IPS DF 6.9 (cell line): ENCODE measurements at regions not wholly inside any gene's neighbourhood (a gene's known extent, or its start where the extent isn't known, plus 50 kb on each side); places are given as distances from the start of the nearest gene placed in this dataset.

Experiments
- DNase-seq: peaks from one replicate; pipeline ENCODE4 v3.0.0-alpha.2; 2013; ENCODE audit warnings: low read depth, low spot score
- H3K27ac ChIP-seq: one replicate; pipeline ENCODE4 v1.5.1; 2013; ENCODE audit warnings: low read length, control low read depth
- H3K27me3 ChIP-seq: 2 replicates; pipeline ENCODE4 v1.6.1; 2013; ENCODE audit warnings: mild to moderate bottlenecking, low read length; ENCODE audit not compliant: control insufficient read depth, insufficient read depth
- H3K36me3 ChIP-seq: 2 replicates; pipeline ENCODE4 v1.6.1; 2013; ENCODE audit warnings: low read length; ENCODE audit not compliant: control insufficient read depth, insufficient read depth
- H3K4me1 ChIP-seq: 2 replicates; pipeline ENCODE4 v1.6.1; 2013; ENCODE audit warnings: low read length; ENCODE audit not compliant: control insufficient read depth, insufficient read depth
- H3K4me3 ChIP-seq: 2 replicates; pipeline ENCODE4 v1.5.1; 2013; ENCODE audit warnings: mild to moderate bottlenecking, low read length
- H3K9me3 ChIP-seq: 2 replicates; pipeline ENCODE4 v1.6.1; 2013; ENCODE audit warnings: low read length, inconsistent platforms; ENCODE audit not compliant: control insufficient read depth, insufficient read depth
- WGBS: extraction: QIAGEN DNeasy Blood & Tissue Kit; methylation state at CpG from one replicate; pipeline ENCODE4 v1.1.7; 2013; ENCODE audit warnings: mixed read lengths, missing lambda C conversion rate; ENCODE audit not compliant: insufficient read length, insufficient coverage; 5-methylcytosine and 5-hydroxymethylcytosine counted together

DNA sequence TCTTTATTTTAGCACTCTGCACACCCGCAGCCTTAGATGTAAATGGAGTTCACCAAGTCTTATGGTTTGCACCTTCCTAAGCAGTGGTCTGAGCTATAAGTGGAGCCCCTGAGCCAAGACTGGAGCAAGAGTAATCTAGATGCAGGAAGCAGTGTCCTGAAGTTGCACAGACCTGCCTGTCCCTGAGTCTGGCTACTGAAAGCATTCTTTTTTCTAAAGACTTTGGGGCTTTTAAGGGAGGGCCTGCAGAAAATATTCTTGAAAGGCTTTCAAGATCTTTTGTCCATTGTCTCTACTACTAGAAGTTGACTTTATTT, 389.7 kb downstream of the KDM5D start:
- WGBS = no CpG with 5 or more reads among the region's 1 CpG

DNA sequence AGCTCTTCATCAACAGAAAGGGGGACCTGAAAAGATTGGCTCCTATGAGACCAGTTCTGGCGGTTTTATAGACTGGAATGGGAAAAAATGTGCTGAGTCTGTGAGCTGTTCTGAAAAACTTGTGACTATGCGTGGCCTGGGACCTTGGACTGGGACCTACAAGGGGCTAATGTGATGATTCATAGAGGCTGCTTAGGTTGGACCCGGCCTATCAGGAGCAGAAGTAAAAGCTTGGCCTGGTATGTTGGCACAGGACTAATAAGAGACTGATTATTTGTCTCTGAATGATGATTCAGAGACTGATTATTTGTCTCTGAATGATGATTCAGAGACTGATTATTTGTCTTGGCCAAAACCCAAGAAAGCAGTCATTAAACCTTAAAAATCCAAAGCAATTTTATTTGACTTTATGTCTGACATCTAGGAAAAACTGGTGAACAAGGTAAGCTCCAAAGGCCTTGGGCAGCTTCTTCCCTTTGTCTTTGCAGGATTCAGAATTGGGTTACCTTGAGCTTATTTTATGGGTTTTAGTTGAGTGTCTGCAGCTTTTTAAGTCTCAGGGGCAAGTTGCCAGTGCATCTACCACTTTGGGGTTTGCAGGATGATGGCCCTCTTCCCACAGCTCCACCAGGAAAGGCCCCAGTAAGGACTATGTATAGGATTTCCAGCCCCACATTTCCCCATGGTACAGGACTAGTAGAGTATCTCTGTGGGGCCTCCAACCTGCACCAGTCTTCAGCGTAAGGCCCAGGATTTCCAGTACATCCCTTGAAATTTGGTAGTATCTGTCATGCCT, 390.3 kb downstream of the KDM5D start:
- no peaks in the 10 kb centered on the region for H3K4me1 ChIP-seq
- no peaks in the 10 kb centered on the region for H3K27me3 ChIP-seq
- H3K9me3 ChIP-seq = no peaks in the 10 kb centered on the region
- WGBS = no CpG with 5 or more reads among the region's 4 CpGs
- H3K27ac ChIP-seq = no peak overlapping the region
- no peaks in the 10 kb centered on the region for H3K36me3 ChIP-seq
- H3K4me3 ChIP-seq = no peak overlapping the region
- no peak for DNase-seq

More for the DNA sequence above, 389.7 kb downstream of the KDM5D start:
- no peaks in the 10 kb centered on the region for H3K36me3 ChIP-seq
- H3K4me3 ChIP-seq = no peak overlapping the region
- H3K27me3 ChIP-seq = no peaks in the 10 kb centered on the region
- DNase-seq = no peak
- no peaks in the 10 kb centered on the region for H3K9me3 ChIP-seq
- no peaks in the 10 kb centered on the region for H3K4me1 ChIP-seq
- no peak overlapping the region for H3K27ac ChIP-seq

DNA sequence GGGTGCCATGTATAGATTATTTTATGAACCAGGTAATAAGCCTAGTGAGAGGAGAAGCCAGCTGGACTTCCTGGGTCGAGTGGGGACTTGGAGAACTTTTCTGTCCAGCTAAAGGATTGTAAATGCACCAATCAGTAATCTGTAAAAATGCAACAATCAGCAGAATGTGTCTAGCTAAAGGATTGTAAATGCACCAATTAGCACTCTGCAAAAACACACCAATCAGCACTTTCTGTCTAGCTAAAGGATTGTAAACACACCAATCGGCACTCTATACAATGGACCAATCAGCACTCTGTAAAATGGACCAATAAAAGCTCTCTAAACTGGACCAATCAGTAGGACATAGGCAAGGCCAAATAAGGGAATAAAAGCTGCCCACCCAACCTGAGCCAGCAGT, 392.9 kb downstream of the KDM5D start:
- no peaks in the 10 kb centered on the region for H3K9me3 ChIP-seq
- H3K36me3 ChIP-seq = no peaks in the 10 kb centered on the region
- H3K27me3 ChIP-seq = no peaks in the 10 kb centered on the region
- no peaks in the 10 kb centered on the region for H3K4me1 ChIP-seq
- WGBS = no CpG with 5 or more reads among the region's 2 CpGs
- no peak overlapping the region for H3K27ac ChIP-seq
- H3K4me3 ChIP-seq = no peak overlapping the region
- DNase-seq = no peak

DNA sequence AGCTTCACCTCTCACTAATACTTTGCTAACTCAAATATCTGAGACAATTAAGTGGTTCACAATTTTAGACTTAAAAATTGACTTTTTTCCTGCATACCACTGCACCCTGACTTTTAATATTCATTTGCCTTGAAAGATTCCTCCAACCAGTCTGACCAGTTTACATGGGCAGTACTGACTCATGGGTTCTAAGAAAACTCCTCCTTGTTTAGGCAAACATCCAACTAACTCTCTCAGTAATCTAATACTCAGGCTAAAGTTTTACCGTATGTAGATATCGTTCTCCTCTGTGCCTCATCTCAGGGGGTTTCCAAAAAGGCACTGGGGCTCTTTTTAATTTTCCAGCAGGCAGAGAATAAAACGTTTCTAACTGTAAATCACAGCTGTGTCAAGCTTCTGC, 422.8 kb downstream of the KDM5D start:
- no peaks in the 10 kb centered on the region for H3K4me1 ChIP-seq
- no peaks in the 10 kb centered on the region for H3K27me3 ChIP-seq
- H3K36me3 ChIP-seq = no peaks in the 10 kb centered on the region
- no peaks in the 10 kb centered on the region for H3K9me3 ChIP-seq
- DNase-seq = no peak
- H3K27ac ChIP-seq = no peak overlapping the region
- WGBS = no CpG with 5 or more reads among the region's 3 CpGs
- H3K4me3 ChIP-seq = no peak overlapping the region

DNA sequence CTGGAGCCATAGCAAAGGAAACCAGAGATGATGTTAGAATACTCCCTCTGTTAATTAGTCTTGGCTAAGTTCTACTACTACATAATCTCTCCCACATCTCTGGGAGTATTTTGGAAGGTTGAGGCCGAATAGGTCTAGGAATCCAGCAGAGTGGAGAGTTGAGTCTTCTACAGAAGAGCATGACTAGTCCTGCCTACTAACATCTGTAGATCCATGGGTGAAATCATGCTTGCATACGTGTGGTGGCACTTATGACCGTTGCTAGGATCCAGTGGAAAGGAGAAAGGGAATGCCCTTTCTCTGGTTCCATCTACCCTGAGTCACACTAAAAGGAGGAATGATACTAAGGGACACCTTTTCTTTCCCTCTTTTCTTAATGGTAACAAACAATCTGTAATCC, 425.4 kb downstream of the KDM5D start:
- Histone ChIP-seq H3K36me3 (no peaks in the 10 kb centered on the region), H3K9me3 (no peaks in the 10 kb centered on the region), H3K27me3 (no peaks in the 10 kb centered on the region), H3K4me1 (no peaks in the 10 kb centered on the region), H3K4me3 (no peak overlapping the region), H3K27ac (no peak overlapping the region)
- DNase-seq = no peak
- WGBS = no CpG with 5 or more reads among the region's 3 CpGs

DNA sequence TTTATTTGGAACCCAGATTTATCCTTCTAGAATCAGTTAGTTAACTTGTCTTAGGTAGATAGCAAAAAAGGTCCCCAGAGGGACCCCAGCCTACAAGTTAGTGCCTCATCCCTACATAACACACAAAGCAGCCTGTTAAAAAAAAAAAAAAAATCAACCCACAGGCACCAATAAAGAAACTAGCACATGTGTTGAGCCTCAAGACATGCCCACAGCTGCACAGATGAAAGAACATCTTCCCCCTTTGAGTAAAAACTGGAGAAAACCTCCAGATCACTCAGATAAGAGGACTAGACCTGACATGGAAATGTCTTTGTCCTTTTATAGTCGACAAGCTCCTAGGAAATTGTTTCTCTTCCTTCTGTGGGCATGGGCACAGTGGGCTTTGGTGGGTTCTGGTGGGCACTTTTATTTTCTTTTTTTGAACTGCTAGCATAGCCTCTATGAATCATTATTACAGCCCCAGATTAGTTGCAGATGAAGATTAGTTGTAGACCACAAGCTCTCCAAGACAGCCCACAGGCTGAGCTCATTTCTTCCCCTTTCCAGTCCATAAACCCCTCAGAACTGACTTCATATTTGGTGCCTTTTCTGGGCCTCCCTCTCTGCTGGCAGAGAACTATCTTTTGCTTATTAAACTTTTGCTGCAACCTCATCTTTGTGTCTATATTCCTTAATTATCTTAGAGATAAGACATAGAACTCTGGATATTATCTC, 427.1 kb downstream of the KDM5D start:
- Histone ChIP-seq H3K4me3 (no peak overlapping the region), H3K27ac (no peak overlapping the region), H3K36me3 (no peaks in the 10 kb centered on the region), H3K9me3 (no peaks in the 10 kb centered on the region), H3K27me3 (no peaks in the 10 kb centered on the region), H3K4me1 (no peaks in the 10 kb centered on the region)
- no peak for DNase-seq
- no CpG with 5 or more reads among the region's 1 CpG for WGBS

DNA sequence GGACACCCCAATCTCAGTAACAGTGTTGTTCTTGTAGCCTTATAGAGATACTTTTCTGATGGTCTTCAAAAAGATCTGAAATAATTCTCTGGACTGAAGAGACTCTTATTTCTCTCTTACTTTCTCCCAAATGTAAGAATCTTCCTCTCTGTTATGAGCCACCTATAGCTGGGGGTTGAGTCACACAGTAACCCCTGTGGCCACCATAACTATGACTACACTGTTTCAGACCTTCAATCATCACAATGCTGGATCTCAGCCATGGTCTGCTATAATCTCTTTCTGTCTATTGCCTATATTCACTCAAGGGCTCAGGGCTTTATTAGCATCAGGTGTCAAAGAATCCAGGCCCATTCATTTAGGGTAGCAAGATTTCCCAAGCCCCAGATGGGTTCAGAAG, 436.9 kb downstream of the KDM5D start:
- no peaks in the 10 kb centered on the region for H3K27me3 ChIP-seq
- H3K9me3 ChIP-seq = no peaks in the 10 kb centered on the region
- no peak overlapping the region for H3K4me3 ChIP-seq
- no peaks in the 10 kb centered on the region for H3K36me3 ChIP-seq
- DNase-seq = no peak
- H3K4me1 ChIP-seq = no peaks in the 10 kb centered on the region
- no peak overlapping the region for H3K27ac ChIP-seq

DNA sequence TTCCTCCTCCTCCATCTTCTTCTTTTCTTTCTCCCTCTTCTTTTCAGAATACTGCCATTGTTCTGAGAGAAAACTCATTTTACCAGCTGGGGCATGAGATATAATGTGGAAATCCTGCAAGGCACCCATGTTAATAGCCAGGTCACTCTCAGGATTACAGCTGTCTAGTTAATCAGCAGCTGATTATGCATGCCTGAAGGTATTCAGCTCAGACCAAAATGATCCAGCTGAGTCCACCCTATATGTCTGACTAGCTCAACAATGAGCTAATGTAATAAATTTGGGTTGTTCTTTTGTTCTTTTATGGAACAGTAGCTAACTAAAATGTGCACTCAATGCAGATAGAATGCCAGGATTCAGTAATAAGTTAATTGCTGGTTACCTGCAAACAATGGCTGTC, 441.4 kb downstream of the KDM5D start:
- Histone ChIP-seq H3K4me3 (no peak overlapping the region), H3K27me3 (no peaks in the 10 kb centered on the region), H3K9me3 (no peaks in the 10 kb centered on the region), H3K4me1 (no peaks in the 10 kb centered on the region), H3K27ac (no peak overlapping the region), H3K36me3 (no peaks in the 10 kb centered on the region)
- DNase-seq = no peak

DNA sequence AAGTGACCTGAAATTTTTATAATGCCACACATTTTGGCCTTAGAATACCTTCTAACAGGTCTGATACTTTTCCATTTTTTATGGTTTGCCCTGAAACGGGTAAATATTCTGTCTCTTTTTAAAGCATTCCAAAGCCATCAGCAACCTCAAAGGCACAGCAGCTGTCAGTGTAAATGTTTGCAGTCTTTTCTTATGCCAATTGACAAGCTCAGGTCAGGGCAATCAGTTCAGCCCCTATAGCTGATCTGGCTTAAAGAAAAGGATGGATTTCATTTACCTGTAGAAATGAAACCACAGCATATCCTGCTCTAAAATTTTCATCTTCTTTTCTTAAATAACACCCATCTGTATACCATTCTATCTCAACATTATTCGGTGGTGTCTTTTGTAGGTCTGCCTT, 453.6 kb downstream of the KDM5D start:
- DNase-seq = no peak
- no peaks in the 10 kb centered on the region for H3K36me3 ChIP-seq
- H3K4me3 ChIP-seq = no peak overlapping the region
- no peak overlapping the region for H3K27ac ChIP-seq
- WGBS = no CpG with 5 or more reads among the region's 2 CpGs
- no peaks in the 10 kb centered on the region for H3K27me3 ChIP-seq
- H3K9me3 ChIP-seq = no peaks in the 10 kb centered on the region
- H3K4me1 ChIP-seq = no peaks in the 10 kb centered on the region; the same call in 1 of the 2 replicates

DNA sequence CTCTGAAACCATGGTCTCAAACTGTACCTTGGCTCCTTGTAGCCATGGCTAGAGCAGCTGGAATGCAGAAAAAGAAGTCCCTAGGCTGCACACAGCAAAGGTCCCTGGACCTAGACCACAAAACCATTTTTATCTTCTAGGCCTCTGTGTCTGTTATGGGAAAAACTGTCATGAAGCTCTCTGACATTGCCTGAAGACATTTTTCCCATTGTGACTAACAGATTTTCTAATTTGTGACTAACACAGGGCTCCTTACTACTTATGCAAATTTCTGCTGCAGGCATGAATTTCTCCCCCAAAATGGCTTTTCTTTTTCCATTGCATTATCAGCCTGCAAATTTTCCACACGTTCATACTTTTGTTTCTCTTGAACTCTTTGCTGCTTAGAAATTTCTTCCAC, 470.4 kb downstream of the KDM5D start:
- no peak overlapping the region for H3K4me3 ChIP-seq
- no peaks in the 10 kb centered on the region for H3K27me3 ChIP-seq
- WGBS = no CpG with 5 or more reads among the region's 1 CpG
- no peaks in the 10 kb centered on the region for H3K36me3 ChIP-seq
- H3K4me1 ChIP-seq = no peaks in the 10 kb centered on the region
- no peaks in the 10 kb centered on the region for H3K9me3 ChIP-seq
- no peak overlapping the region for H3K27ac ChIP-seq
- DNase-seq = no peak

DNA sequence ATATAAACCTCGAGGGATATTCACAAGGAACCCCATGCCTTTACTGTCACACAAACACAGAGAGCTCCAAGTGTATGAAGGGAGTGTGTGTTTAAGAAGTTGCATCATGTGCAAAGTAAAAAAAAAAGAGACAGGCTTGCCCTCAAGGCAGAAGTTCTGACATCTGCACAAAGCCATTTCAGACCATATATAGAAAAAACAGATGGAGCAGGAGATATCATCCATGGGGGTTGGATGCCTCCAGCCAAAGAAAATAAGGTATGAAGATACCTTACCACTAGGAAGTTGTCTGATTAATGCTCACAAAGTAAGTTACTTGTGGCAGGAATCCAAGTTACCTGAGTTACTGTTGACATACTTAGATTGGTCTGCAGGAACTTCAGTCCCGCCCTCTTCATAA, 476.2 kb downstream of the KDM5D start:
- H3K27ac ChIP-seq = no peak overlapping the region
- DNase-seq = no peak
- WGBS = no CpG with 5 or more reads among the region's 2 CpGs
- no peaks in the 10 kb centered on the region for H3K4me1 ChIP-seq
- no peak overlapping the region for H3K4me3 ChIP-seq
- H3K36me3 ChIP-seq = no peaks in the 10 kb centered on the region
- H3K9me3 ChIP-seq = no peaks in the 10 kb centered on the region
- no peaks in the 10 kb centered on the region for H3K27me3 ChIP-seq
